HG02970 (cell line): ENCODE measurements at regions not wholly inside any gene's neighbourhood (a gene's known extent, or its start where the extent isn't known, plus 50 kb on each side); places are given as distances from the start of the nearest gene placed in this dataset.
A peak's percentile ranks its signal among the peaks of the same experiment; 100 is the strongest.

Source experiments
- ATAC-seq: cut with Tn5 transposase; IDR thresholded peaks from one replicate; pipeline ENCODE4 v1.9.1; 2021; ENCODE audit warnings: mild to moderate bottlenecking, moderate library complexity, moderate number of reproducible peaks; ENCODE audit not compliant: unreplicated experiment, low FRiP score

- ATAC-seq, result no peak
Measured at GRCh38 chr12:97912943-97913342, 450.3 kb downstream of the RMST start.

- no peak for ATAC-seq
Measured at GRCh38 chr12:97921979-97922722, 459.5 kb downstream of the RMST start.

- no peak for ATAC-seq
Measured at GRCh38 chr12:97923546-97923945, 460.9 kb downstream of the RMST start.

- no peak for ATAC-seq
Measured at GRCh38 chr12:97924122-97924521, 461.5 kb downstream of the RMST start.

GRCh38 chr12:97927977-97928376 lies 465.4 kb downstream of the RMST start:
- ATAC-seq, result no peak

- no peak for ATAC-seq
Measured at GRCh38 chr12:97936165-97936564, 473.6 kb downstream of the RMST start.

GRCh38 chr12:97938031-97938430 lies 475.4 kb downstream of the RMST start:
- no peak for ATAC-seq

GRCh38 chr12:97939156-97939555 lies 476.6 kb downstream of the RMST start:
- no peak for ATAC-seq

- no peak for ATAC-seq
Measured at GRCh38 chr12:97940105-97940504, 477.5 kb downstream of the RMST start.

GRCh38 chr12:97940629-97941028 lies 478.0 kb downstream of the RMST start:
- ATAC-seq, result no peak

- ATAC-seq, result no peak
Measured at GRCh38 chr12:97941686-97942354, 479.2 kb downstream of the RMST start.

GRCh38 chr12:97943359-97943758 lies 480.8 kb downstream of the RMST start:
- ATAC-seq, result no peak

GRCh38 chr12:97944576-97944975 lies 482.0 kb downstream of the RMST start:
- no peak for ATAC-seq

GRCh38 chr12:97946701-97947100 lies 484.1 kb downstream of the RMST start:
- no peak for ATAC-seq

GRCh38 chr12:97948591-97948990 lies 486.0 kb downstream of the RMST start:
- ATAC-seq, result no peak

GRCh38 chr12:97951239-97951638 lies 488.6 kb downstream of the RMST start:
- no peak for ATAC-seq

- ATAC-seq, result no peak
Measured at GRCh38 chr12:97951717-97952116, 489.1 kb downstream of the RMST start.

- no peak for ATAC-seq
Measured at GRCh38 chr12:97957109-97957508, 494.5 kb downstream of the RMST start.

GRCh38 chr12:97960225-97960624 lies 497.6 kb downstream of the RMST start:
- no peak for ATAC-seq

- peak; percentile 81 for ATAC-seq
Measured at GRCh38 chr12:97960741-97961608, 498.4 kb downstream of the RMST start.

- no peak for ATAC-seq
Measured at GRCh38 chr12:97967831-97968230, 505.2 kb downstream of the RMST start.
